ENCODE measurements at regions not wholly inside any gene's neighbourhood (a gene's known extent, or its start where the extent isn't known, plus 50 kb on each side); places are given as distances from the start of the nearest gene placed in this dataset.

GRCh38 chr1:238999944-239000343, 386.4 kb upstream of the CHRM3 start:
- no peak overlapping the region for H3K4me3 ChIP-seq (ENCODE audit: low read depth in 1 of 2, low read length in 1 of 2)
- no peaks in the 10 kb centered on the region for H3K36me3 ChIP-seq
- H3K27me3 ChIP-seq = no peaks in the 10 kb centered on the region
- H3K4me1 ChIP-seq (ENCODE audit: control insufficient read depth in 1 of 2, insufficient read depth in 1 of 2, low read depth in 1 of 2, low read length in 1 of 2) = no peaks in the 10 kb centered on the region
- H3K27ac ChIP-seq = no peak overlapping the region
- no peaks in the 10 kb centered on the region for H3K9me3 ChIP-seq
- TF ChIP-seq CTCF (IDR thresholded peaks at IDR 0.05) = no peak

- no peak for TF ChIP-seq CTCF (IDR thresholded peaks at IDR 0.05)
- no peaks in the 10 kb centered on the region for H3K9me3 ChIP-seq
- no peaks in the 10 kb centered on the region for H3K36me3 ChIP-seq
- H3K27ac ChIP-seq = no peak overlapping the region
- no peaks in the 10 kb centered on the region for H3K27me3 ChIP-seq
- no peaks in the 10 kb centered on the region for H3K4me1 ChIP-seq (ENCODE audit: control insufficient read depth in 1 of 2, insufficient read depth in 1 of 2, low read depth in 1 of 2, low read length in 1 of 2)
- no peak overlapping the region for H3K4me3 ChIP-seq (ENCODE audit: low read depth in 1 of 2, low read length in 1 of 2)
These were observed 387.8 kb upstream of the CHRM3 start for GRCh38 chr1:238998577-238998976.

GRCh38 chr1:238991765-238992495, 394.4 kb upstream of the CHRM3 start:
- no peaks in the 10 kb centered on the region for H3K27me3 ChIP-seq
- H3K4me3 ChIP-seq (ENCODE audit: low read depth in 1 of 2, low read length in 1 of 2) = no peak overlapping the region
- no peak overlapping the region for H3K27ac ChIP-seq
- no peaks in the 10 kb centered on the region for H3K36me3 ChIP-seq
- H3K9me3 ChIP-seq = no peaks in the 10 kb centered on the region
- TF ChIP-seq CTCF (IDR thresholded peaks at IDR 0.05) = no peak
- H3K4me1 ChIP-seq (ENCODE audit: control insufficient read depth in 1 of 2, insufficient read depth in 1 of 2, low read depth in 1 of 2, low read length in 1 of 2) = no peaks in the 10 kb centered on the region

- Histone ChIP-seq H3K4me1 (ENCODE audit: control insufficient read depth in 1 of 2, insufficient read depth in 1 of 2, low read depth in 1 of 2, low read length in 1 of 2) (no peaks in the 10 kb centered on the region), H3K9me3 (no peaks in the 10 kb centered on the region), H3K4me3 (ENCODE audit: low read depth in 1 of 2, low read length in 1 of 2) (no peak overlapping the region), H3K36me3 (no peaks in the 10 kb centered on the region), H3K27ac (no peak overlapping the region), H3K27me3 (no peaks in the 10 kb centered on the region)
- TF ChIP-seq CTCF (IDR thresholded peaks at IDR 0.05) = no peak
These were observed 401.1 kb upstream of the CHRM3 start for GRCh38 chr1:238985312-238985711.

GRCh38 chr1:238982736-238983135, 403.6 kb upstream of the CHRM3 start:
- Histone ChIP-seq H3K4me3 (ENCODE audit: low read depth in 1 of 2, low read length in 1 of 2) (no peak overlapping the region), H3K9me3 (no peaks in the 10 kb centered on the region), H3K27me3 (no peaks in the 10 kb centered on the region), H3K36me3 (no peaks in the 10 kb centered on the region), H3K4me1 (ENCODE audit: control insufficient read depth in 1 of 2, insufficient read depth in 1 of 2, low read depth in 1 of 2, low read length in 1 of 2) (no peaks in the 10 kb centered on the region), H3K27ac (no peak overlapping the region)
- TF ChIP-seq CTCF (IDR thresholded peaks at IDR 0.05) = no peak

All from neutrophil (primary cell).